ENCODE measurements at regions not wholly inside any gene's neighbourhood (a gene's known extent, or its start where the extent isn't known, plus 50 kb on each side); places are given as distances from the start of the nearest gene placed in this dataset.

- Histone ChIP-seq H3K4me1 (ENCODE audit: low read depth) (no peaks in the 10 kb centered on the region), H3K27me3 (no peaks in the 10 kb centered on the region), H3K36me3 (no peaks in the 10 kb centered on the region), H3K27ac (no peak overlapping the region), H3K4me3 (no peak overlapping the region), H3K9me3 (ENCODE audit: low read depth) (no peaks in the 10 kb centered on the region)
- TF ChIP-seq, protein P1, sequence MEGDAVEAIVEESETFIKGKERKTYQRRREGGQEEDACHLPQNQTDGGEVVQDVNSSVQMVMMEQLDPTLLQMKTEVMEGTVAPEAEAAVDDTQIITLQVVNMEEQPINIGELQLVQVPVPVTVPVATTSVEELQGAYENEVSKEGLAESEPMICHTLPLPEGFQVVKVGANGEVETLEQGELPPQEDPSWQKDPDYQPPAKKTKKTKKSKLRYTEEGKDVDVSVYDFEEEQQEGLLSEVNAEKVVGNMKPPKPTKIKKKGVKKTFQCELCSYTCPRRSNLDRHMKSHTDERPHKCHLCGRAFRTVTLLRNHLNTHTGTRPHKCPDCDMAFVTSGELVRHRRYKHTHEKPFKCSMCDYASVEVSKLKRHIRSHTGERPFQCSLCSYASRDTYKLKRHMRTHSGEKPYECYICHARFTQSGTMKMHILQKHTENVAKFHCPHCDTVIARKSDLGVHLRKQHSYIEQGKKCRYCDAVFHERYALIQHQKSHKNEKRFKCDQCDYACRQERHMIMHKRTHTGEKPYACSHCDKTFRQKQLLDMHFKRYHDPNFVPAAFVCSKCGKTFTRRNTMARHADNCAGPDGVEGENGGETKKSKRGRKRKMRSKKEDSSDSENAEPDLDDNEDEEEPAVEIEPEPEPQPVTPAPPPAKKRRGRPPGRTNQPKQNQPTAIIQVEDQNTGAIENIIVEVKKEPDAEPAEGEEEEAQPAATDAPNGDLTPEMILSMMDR (IDR thresholded peaks at IDR 0.05; ENCODE audit: low read depth, low read length) = no peak
- DNase-seq (ENCODE audit: low read depth in 1 of 2, low spot score in 1 of 2) = no peak
Observed at GRCh38 chrX:116824785-116825184, 362.0 kb upstream of the CT83 start.

GRCh38 chrX:116823677-116824076 lies 360.9 kb upstream of the CT83 start:
- H3K9me3 ChIP-seq (ENCODE audit: low read depth) = no peaks in the 10 kb centered on the region
- H3K27me3 ChIP-seq = no peaks in the 10 kb centered on the region
- DNase-seq (ENCODE audit: low read depth in 1 of 2, low spot score in 1 of 2) = no peak
- H3K4me3 ChIP-seq = no peak overlapping the region
- H3K36me3 ChIP-seq = no peaks in the 10 kb centered on the region
- TF ChIP-seq, protein P1 (IDR thresholded peaks at IDR 0.05; ENCODE audit: low read depth, low read length) = no peak
- H3K27ac ChIP-seq = no peak overlapping the region
- no peaks in the 10 kb centered on the region for H3K4me1 ChIP-seq (ENCODE audit: low read depth)

- H3K36me3 ChIP-seq = no peaks in the 10 kb centered on the region
- no peak overlapping the region for H3K4me3 ChIP-seq
- H3K27ac ChIP-seq = no peak overlapping the region
- H3K27me3 ChIP-seq = no peaks in the 10 kb centered on the region
- H3K4me1 ChIP-seq (ENCODE audit: low read depth) = no peaks in the 10 kb centered on the region
- DNase-seq (ENCODE audit: low read depth in 1 of 2, low spot score in 1 of 2) = no peak
- TF ChIP-seq, protein P1 (IDR thresholded peaks at IDR 0.05; ENCODE audit: low read depth, low read length) = no peak
- H3K9me3 ChIP-seq (ENCODE audit: low read depth) = no peaks in the 10 kb centered on the region
Observed at GRCh38 chrX:116806288-116806802, 343.6 kb upstream of the CT83 start.

GRCh38 chrX:116801943-116802342 lies 339.2 kb upstream of the CT83 start:
- no peak overlapping the region for H3K27ac ChIP-seq
- no peak for DNase-seq (ENCODE audit: low read depth in 1 of 2, low spot score in 1 of 2)
- H3K4me3 ChIP-seq = no peak overlapping the region
- H3K36me3 ChIP-seq = no peaks in the 10 kb centered on the region
- H3K4me1 ChIP-seq (ENCODE audit: low read depth) = no peaks in the 10 kb centered on the region
- H3K27me3 ChIP-seq = no peaks in the 10 kb centered on the region
- TF ChIP-seq, protein P1 (IDR thresholded peaks at IDR 0.05; ENCODE audit: low read depth, low read length) = no peak
- no peaks in the 10 kb centered on the region for H3K9me3 ChIP-seq (ENCODE audit: low read depth)

GRCh38 chrX:116781926-116782325 lies 319.1 kb upstream of the CT83 start:
- DNase-seq (ENCODE audit: low read depth in 1 of 2, low spot score in 1 of 2) = no peak
- H3K27me3 ChIP-seq = no peaks in the 10 kb centered on the region
- H3K4me3 ChIP-seq = no peak overlapping the region
- no peak overlapping the region for H3K27ac ChIP-seq
- no peaks in the 10 kb centered on the region for H3K36me3 ChIP-seq
- H3K9me3 ChIP-seq (ENCODE audit: low read depth) = no peaks in the 10 kb centered on the region
- TF ChIP-seq, protein P1 (IDR thresholded peaks at IDR 0.05; ENCODE audit: low read depth, low read length) = no peak
- no peaks in the 10 kb centered on the region for H3K4me1 ChIP-seq (ENCODE audit: low read depth)

DNA sequence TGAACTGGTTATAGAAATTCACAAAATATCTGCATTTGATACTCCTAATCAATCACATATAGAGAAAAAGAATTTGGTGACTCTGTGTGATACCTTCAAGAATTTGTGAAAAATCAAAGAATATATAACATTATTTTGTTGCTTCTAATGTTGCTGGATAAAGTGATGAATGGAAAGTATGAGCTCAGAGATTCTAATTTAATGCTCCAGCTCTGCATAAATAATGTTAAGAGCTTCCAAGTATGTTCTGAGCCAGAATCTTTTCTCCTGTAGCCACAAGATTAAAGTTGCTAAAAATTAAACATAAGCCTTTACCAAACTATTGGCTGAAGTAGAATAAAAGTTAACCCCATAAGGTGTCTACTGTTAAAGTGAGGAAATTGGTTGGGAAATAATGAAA lies 294.7 kb upstream of the CT83 start:
- TF ChIP-seq, protein P1 (IDR thresholded peaks at IDR 0.05; ENCODE audit: low read depth, low read length) = no peak
- Histone ChIP-seq H3K36me3 (no peaks in the 10 kb centered on the region), H3K4me1 (ENCODE audit: low read depth) (no peaks in the 10 kb centered on the region), H3K4me3 (no peak overlapping the region), H3K27ac (no peak overlapping the region), H3K9me3 (ENCODE audit: low read depth) (no peaks in the 10 kb centered on the region), H3K27me3 (no peaks in the 10 kb centered on the region)
- no peak for DNase-seq (ENCODE audit: low read depth in 1 of 2, low spot score in 1 of 2)

Measured in cardiac muscle cell (in vitro differentiated cells and primary cell).